Urinary bladder (tissue), 3 donors: ENCODE measurements at regions not wholly inside any gene's neighbourhood (a gene's known extent, or its start where the extent isn't known, plus 50 kb on each side); places are given as distances from the start of the nearest gene placed in this dataset.
"Not testable (repeated sequence)": the region's sequence is repeated elsewhere in the genome, so short reads cannot be mapped to it uniquely, and the experiment has no call there.

Experiments used
- DNase-seq: peaks from one replicate; pipeline ENCODE4 v3.0.0-alpha.2; 2015; ENCODE audit errors: extremely low spot score
- H3K27ac ChIP-seq: one replicate; pipeline ENCODE4 v1.5.1; 2013; ENCODE audit warnings: low read depth, mild to moderate bottlenecking, moderate library complexity
- H3K36me3 ChIP-seq: one replicate; pipeline ENCODE4 v1.6.1; 2013; ENCODE audit warnings: mild to moderate bottlenecking, moderate library complexity; ENCODE audit not compliant: insufficient read depth
- H3K4me1 ChIP-seq: one replicate; pipeline ENCODE4 v1.6.1; 2013; ENCODE audit warnings: mild to moderate bottlenecking, moderate library complexity; ENCODE audit not compliant: insufficient read depth
- H3K4me3 ChIP-seq: one replicate; pipeline ENCODE4 v1.5.1; 2013; ENCODE audit warnings: low read depth, low read length
- WGBS: extraction: QIAGEN DNeasy Blood & Tissue Kit; methylation state at CpG from one replicate; pipeline ENCODE4 v1.1.7; 2013; 5-methylcytosine and 5-hydroxymethylcytosine counted together
- donor health status: healthy with polysubstance abuse.
- donor health status: healthy.

GRCh38 chr11:80724366-80724765 is 1283.5 kb upstream of the TENM4 start:
- no peak overlapping the region for H3K27ac ChIP-seq
- WGBS, result 53% methylated on average over 2 of the region's 2 CpGs

GRCh38 chr11:80722629-80723028 is 1281.8 kb upstream of the TENM4 start:
- DNase-seq, result no peak
- Histone ChIP-seq H3K4me3 (no peak overlapping the region), H3K36me3 (no peaks in the 10 kb centered on the region), H3K4me1 (no peaks in the 10 kb centered on the region), H3K27ac (no peak overlapping the region)
- WGBS, result 71% methylated on average over 1 of the region's 1 CpG

More at GRCh38 chr11:80724366-80724765, 1283.5 kb upstream of the TENM4 start:
- no peaks in the 10 kb centered on the region for H3K36me3 ChIP-seq
- H3K4me3 ChIP-seq, result no peak overlapping the region
- H3K4me1 ChIP-seq, result no peaks in the 10 kb centered on the region
- no peak for DNase-seq

GRCh38 chr11:80720295-80720694 is 1279.5 kb upstream of the TENM4 start:
- no peak for DNase-seq
- Histone ChIP-seq H3K4me3 (no peak overlapping the region), H3K27ac (no peak overlapping the region), H3K36me3 (no peaks in the 10 kb centered on the region), H3K4me1 (no peaks in the 10 kb centered on the region)
- WGBS, result 61% methylated on average over 4 of the region's 4 CpGs

GRCh38 chr11:80719292-80719646 is 1278.4 kb upstream of the TENM4 start:
- no peak for DNase-seq
- no peaks in the 10 kb centered on the region for H3K36me3 ChIP-seq
- H3K27ac ChIP-seq, result no peak overlapping the region

GRCh38 chr11:80718611-80719291 is 1277.9 kb upstream of the TENM4 start:
- Histone ChIP-seq H3K4me1 (no peaks in the 10 kb centered on the region), H3K27ac (no peak overlapping the region), H3K36me3 (no peaks in the 10 kb centered on the region), H3K4me3 (no peak overlapping the region)
- 71% methylated on average over 2 of the region's 2 CpGs for whole genome bisulfite sequencing
- DNase-seq, result no peak

More at GRCh38 chr11:80719292-80719646, 1278.4 kb upstream of the TENM4 start:
- H3K4me1 ChIP-seq, result no peaks in the 10 kb centered on the region
- H3K4me3 ChIP-seq, result no peak overlapping the region

- Histone ChIP-seq H3K27ac (no peak overlapping the region), H3K4me1 (no peaks in the 10 kb centered on the region), H3K36me3 (no peaks in the 10 kb centered on the region), H3K4me3 (no peak overlapping the region)
- whole genome bisulfite sequencing, result 77% methylated on average over 2 of the region's 2 CpGs
- no peak for DNase-seq
Measured at GRCh38 chr11:80702264-80702663, 1261.4 kb upstream of the TENM4 start.

GRCh38 chr11:80700386-80700785 is 1259.6 kb upstream of the TENM4 start:
- no peaks in the 10 kb centered on the region for H3K36me3 ChIP-seq
- no peak for DNase-seq
- 80% methylated on average over 4 of the region's 4 CpGs for WGBS
- peak overlapping the region; percentile 18 for H3K27ac ChIP-seq
- H3K4me1 ChIP-seq, result no peaks in the 10 kb centered on the region
- H3K4me3 ChIP-seq, result no peak overlapping the region

GRCh38 chr11:80699406-80700177 is 1258.8 kb upstream of the TENM4 start:
- not testable (repeated sequence) for H3K4me3 ChIP-seq, H3K36me3 ChIP-seq, H3K27ac ChIP-seq, H3K4me1 ChIP-seq
- DNase-seq, result peak; percentile 46
- WGBS, result 75% methylated on average over 16 of the region's 16 CpGs

- Histone ChIP-seq H3K27ac (no peak overlapping the region), H3K4me3 (no peak overlapping the region), H3K4me1 (no peaks in the 10 kb centered on the region), H3K36me3 (no peaks in the 10 kb centered on the region)
- WGBS, result 86% methylated on average over 1 of the region's 1 CpG
- DNase-seq, result no peak
Measured at GRCh38 chr11:80698637-80699036, 1257.8 kb upstream of the TENM4 start.

- no peak overlapping the region for H3K27ac ChIP-seq
- no peak overlapping the region for H3K4me3 ChIP-seq
- H3K36me3 ChIP-seq, result no peaks in the 10 kb centered on the region
- DNase-seq, result no peak
- H3K4me1 ChIP-seq, result no peaks in the 10 kb centered on the region
Measured at GRCh38 chr11:80694385-80694784, 1253.6 kb upstream of the TENM4 start.

GRCh38 chr11:80687941-80688340 is 1247.1 kb upstream of the TENM4 start:
- no peaks in the 10 kb centered on the region for H3K4me1 ChIP-seq
- H3K27ac ChIP-seq, result no peak overlapping the region
- 83% methylated on average over 2 of the region's 2 CpGs for WGBS
- no peak overlapping the region for H3K4me3 ChIP-seq
- no peaks in the 10 kb centered on the region for H3K36me3 ChIP-seq
- DNase-seq, result no peak

GRCh38 chr11:80686889-80687288 is 1246.1 kb upstream of the TENM4 start:
- Histone ChIP-seq H3K36me3 (no peaks in the 10 kb centered on the region), H3K27ac (no peak overlapping the region), H3K4me3 (no peak overlapping the region), H3K4me1 (no peaks in the 10 kb centered on the region)
- WGBS, result 84% methylated on average over 4 of the region's 4 CpGs
- no peak for DNase-seq

GRCh38 chr11:80673566-80673965 is 1232.7 kb upstream of the TENM4 start:
- no peaks in the 10 kb centered on the region for H3K36me3 ChIP-seq
- no peak for DNase-seq
- H3K27ac ChIP-seq, result no peak overlapping the region
- no peaks in the 10 kb centered on the region for H3K4me1 ChIP-seq
- no peak overlapping the region for H3K4me3 ChIP-seq

GRCh38 chr11:80669620-80670019 is 1228.8 kb upstream of the TENM4 start:
- Histone ChIP-seq H3K4me3 (no peak overlapping the region), H3K4me1 (no peaks in the 10 kb centered on the region), H3K27ac (no peak overlapping the region), H3K36me3 (no peaks in the 10 kb centered on the region)
- 81% methylated on average over 3 of the region's 3 CpGs for WGBS
- no peak for DNase-seq
